Keratinocyte (primary cell): ENCODE measurements at regions not wholly inside any gene's neighbourhood (a gene's known extent, or its start where the extent isn't known, plus 50 kb on each side); places are given as distances from the start of the nearest gene placed in this dataset.

Source experiments
- DNase-seq: peaks from one replicate; pipeline ENCODE4 v3.0.0-alpha.2; 2011; ENCODE audit warnings: low read depth, missing footprints, low spot score
- FAIRE-seq: peaks from 2 replicates; lab custom pipeline; 2011; peaks lifted over from hg19 to GRCh38; lab: Jason Lieb, UNC
- H2AFZ ChIP-seq: 2 replicates; pipeline ENCODE4 v1.6.0; 2012; ENCODE audit warnings: low read length, control low read depth, inconsistent platforms; ENCODE audit not compliant: control insufficient read depth
- H3K27ac ChIP-seq: 2 replicates; pipeline ENCODE4 v1.5.1; 2011; ENCODE audit warnings: low read length; ENCODE audit not compliant: control insufficient read depth, insufficient read depth
- H3K27me3 ChIP-seq: 3 replicates; pipeline ENCODE4 v1.6.0; 2011; ENCODE audit warnings: low read length; ENCODE audit not compliant: control insufficient read depth, insufficient read depth; ENCODE audit errors: extremely low read depth
- H3K36me3 ChIP-seq, 2 experiments: 2 replicates in 1 of 2; 3 replicates in 1 of 2; pipeline ENCODE4 v1.5.1; 2011; ENCODE audit warnings: low read length in 2 of 2, mild to moderate bottlenecking in 1 of 2; ENCODE audit not compliant: control insufficient read depth in 2 of 2, insufficient read depth in 2 of 2; ENCODE audit errors: extremely low read depth in 1 of 2
- H3K4me1 ChIP-seq: 3 replicates; pipeline ENCODE4 v1.5.1; 2011; ENCODE audit warnings: low read length; ENCODE audit not compliant: control insufficient read depth, insufficient read depth; ENCODE audit errors: extremely low read depth
- H3K4me2 ChIP-seq: 3 replicates; pipeline ENCODE4 v1.6.0; 2011; ENCODE audit warnings: low read depth, low read length; ENCODE audit not compliant: control insufficient read depth, insufficient read depth; ENCODE audit errors: extremely low read depth
- H3K4me3 ChIP-seq, 3 experiments: fragments of 200-600 bp in 1 of 3; sonication (generic) in 1 of 3; 2 replicates in 2 of 3; 3 replicates in 1 of 3; pipeline ENCODE4 v1.5.1; 2011 to 2016; ENCODE audit warnings: low read length in 3 of 3, mild to moderate bottlenecking in 3 of 3, control low read depth in 2 of 3, inconsistent platforms in 1 of 3, low read depth in 1 of 3, mixed read lengths in 1 of 3, mixed run types in 1 of 3, moderate library complexity in 1 of 3; ENCODE audit not compliant: control insufficient read depth in 2 of 3, insufficient read depth in 2 of 3; ENCODE audit errors: extremely low read depth in 1 of 3
- H3K79me2 ChIP-seq: 2 replicates; pipeline ENCODE4 v1.6.0; 2012; ENCODE audit warnings: low read length; ENCODE audit not compliant: control insufficient read depth, insufficient read depth
- H3K9ac ChIP-seq: 3 replicates; pipeline ENCODE4 v1.6.0; 2011; ENCODE audit warnings: low read length; ENCODE audit not compliant: control insufficient read depth, insufficient read depth; ENCODE audit errors: extremely low read depth
- H3K9me1 ChIP-seq: 3 replicates; pipeline ENCODE4 v1.6.0; 2011; ENCODE audit warnings: low read length; ENCODE audit not compliant: control insufficient read depth, insufficient read depth; ENCODE audit errors: extremely low read depth
- H3K9me3 ChIP-seq: 2 replicates; pipeline ENCODE4 v1.5.1; 2012; ENCODE audit warnings: low read depth, low read length; ENCODE audit not compliant: control insufficient read depth
- H4K20me1 ChIP-seq: 3 replicates; pipeline ENCODE4 v1.6.0; 2011; ENCODE audit warnings: low read length; ENCODE audit not compliant: control insufficient read depth, insufficient read depth; ENCODE audit errors: extremely low read depth
- EZH2 ChIP-seq: IDR thresholded peaks from one replicate; pipeline ENCODE4 v1.6.1; 2012; ENCODE audit warnings: inconsistent platforms, mild to moderate bottlenecking, low read length, moderate library complexity
- dilution Hi-C: fragments of 300-500 bp; cut with MboI; formaldehyde crosslinking; loops from one replicate; pipeline ENCODE4 v1.7.0; 2020; ENCODE audit warnings: low sequenced_read_pairs; ENCODE audit not compliant: extremely low pct_ligation_motif_present
- TF ChIP-seq, protein P1 (sequence below), 3 experiments: IDR thresholded peaks in 1 of 3; conservative IDR thresholded peaks in 1 of 3; optimal IDR thresholded peaks in 1 of 3; 2 replicates in 2 of 3; 3 replicates in 1 of 3; pipeline versions ENCODE3 to v1.5.1; 2011; ENCODE audit warnings: low read length in 3 of 3, mild to moderate bottlenecking in 3 of 3, moderate library complexity in 2 of 3, control low read depth in 1 of 3, inconsistent platforms in 1 of 3; ENCODE audit not compliant: insufficient read depth in 2 of 3; ENCODE audit errors: extremely low read depth in 1 of 3

DNA sequence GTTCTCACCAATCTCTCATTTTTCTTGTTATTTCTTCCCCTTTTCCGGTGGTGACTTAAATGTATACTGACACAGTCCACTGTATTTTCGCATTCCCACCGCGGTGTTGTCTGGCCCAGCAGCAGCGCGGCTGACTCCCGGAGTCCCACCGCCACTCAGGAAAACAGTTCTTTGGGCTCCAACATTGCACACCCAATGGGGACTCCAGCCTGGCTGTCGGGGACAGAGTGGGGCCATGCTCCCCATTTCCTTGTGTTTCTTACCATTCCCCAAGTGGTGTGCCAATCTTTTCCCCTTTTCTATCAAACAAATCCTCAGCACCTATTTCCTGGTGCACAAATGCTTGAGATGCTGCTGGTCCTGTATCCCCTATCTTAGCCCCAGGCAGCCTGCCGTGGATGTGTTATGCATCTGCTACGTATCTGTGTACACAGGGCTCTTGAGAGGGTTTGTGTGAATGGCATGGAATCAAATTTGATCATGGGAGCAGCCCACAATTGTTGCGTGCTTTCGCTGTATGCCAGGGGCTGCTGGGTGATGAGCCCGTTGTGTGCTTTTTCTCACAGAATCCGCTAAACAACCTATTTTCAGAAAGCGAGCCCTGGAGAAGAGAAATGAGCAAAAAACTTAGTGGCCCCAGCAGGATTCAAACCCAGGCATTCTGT, 219.1 kb upstream of the RGMA start:
- no peak overlapping the region for H3K4me2 ChIP-seq
- H3K4me1 ChIP-seq = no peaks in the 10 kb centered on the region
- H2AFZ ChIP-seq = no peak overlapping the region
- no peaks in the 10 kb centered on the region for H4K20me1 ChIP-seq
- H3K79me2 ChIP-seq = no peaks in the 10 kb centered on the region
- no peaks in the 10 kb centered on the region for H3K9me1 ChIP-seq
- no peaks in the 10 kb centered on the region for H3K27me3 ChIP-seq
- H3K36me3 ChIP-seq = no peaks in the 10 kb centered on the region
- TF ChIP-seq EZH2 = no peak
- TF ChIP-seq, protein P1, sequence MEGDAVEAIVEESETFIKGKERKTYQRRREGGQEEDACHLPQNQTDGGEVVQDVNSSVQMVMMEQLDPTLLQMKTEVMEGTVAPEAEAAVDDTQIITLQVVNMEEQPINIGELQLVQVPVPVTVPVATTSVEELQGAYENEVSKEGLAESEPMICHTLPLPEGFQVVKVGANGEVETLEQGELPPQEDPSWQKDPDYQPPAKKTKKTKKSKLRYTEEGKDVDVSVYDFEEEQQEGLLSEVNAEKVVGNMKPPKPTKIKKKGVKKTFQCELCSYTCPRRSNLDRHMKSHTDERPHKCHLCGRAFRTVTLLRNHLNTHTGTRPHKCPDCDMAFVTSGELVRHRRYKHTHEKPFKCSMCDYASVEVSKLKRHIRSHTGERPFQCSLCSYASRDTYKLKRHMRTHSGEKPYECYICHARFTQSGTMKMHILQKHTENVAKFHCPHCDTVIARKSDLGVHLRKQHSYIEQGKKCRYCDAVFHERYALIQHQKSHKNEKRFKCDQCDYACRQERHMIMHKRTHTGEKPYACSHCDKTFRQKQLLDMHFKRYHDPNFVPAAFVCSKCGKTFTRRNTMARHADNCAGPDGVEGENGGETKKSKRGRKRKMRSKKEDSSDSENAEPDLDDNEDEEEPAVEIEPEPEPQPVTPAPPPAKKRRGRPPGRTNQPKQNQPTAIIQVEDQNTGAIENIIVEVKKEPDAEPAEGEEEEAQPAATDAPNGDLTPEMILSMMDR (optimal IDR thresholded peaks at IDR 0.05 in 1 of 3, IDR thresholded peaks at IDR 0.05 in 1 of 3, conservative IDR thresholded peaks at IDR 0.05 in 1 of 3; ENCODE audit: extremely low read depth in 1 of 3, insufficient read depth in 2 of 3, low read length in 3 of 3) = no peak
- FAIRE-seq (no peak), DNase-seq (no peak)
- H3K27ac ChIP-seq = no peak overlapping the region
- dilution Hi-C loops = no loop called here
- H3K9ac ChIP-seq = no peak overlapping the region
- H3K9me3 ChIP-seq = no peaks in the 10 kb centered on the region
- H3K4me3 ChIP-seq = no peak overlapping the region

DNA sequence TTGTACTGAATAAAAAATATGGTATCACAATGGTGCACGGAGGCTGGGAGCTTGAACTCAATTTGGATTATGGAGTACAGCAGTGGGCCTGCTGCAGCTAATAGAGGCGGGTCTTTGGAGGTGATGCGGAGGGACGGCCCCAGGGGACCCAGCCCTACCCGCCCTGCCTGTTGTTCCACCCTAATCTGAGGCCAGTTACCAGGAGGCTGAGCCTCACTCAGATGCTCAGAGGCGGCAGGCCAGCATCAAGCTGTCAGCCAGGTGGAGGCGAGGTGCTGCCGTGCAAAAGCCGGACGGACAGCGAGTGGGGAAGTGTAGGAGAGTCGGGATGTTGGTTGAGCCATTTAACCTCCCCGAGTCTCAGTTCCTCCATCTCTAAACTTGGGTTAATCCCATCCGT, 218.5 kb upstream of the RGMA start:
- no peak for DNase-seq
- no peak for FAIRE-seq
- Histone ChIP-seq H2AFZ (no peak overlapping the region), H3K9ac (no peak overlapping the region), H3K4me1 (no peaks in the 10 kb centered on the region), H3K4me2 (no peak overlapping the region), H4K20me1 (no peaks in the 10 kb centered on the region), H3K27me3 (no peaks in the 10 kb centered on the region), H3K9me3 (no peaks in the 10 kb centered on the region), H3K27ac (no peak overlapping the region), H3K36me3 (no peaks in the 10 kb centered on the region), H3K9me1 (no peaks in the 10 kb centered on the region), H3K4me3 (no peak overlapping the region), H3K79me2 (no peaks in the 10 kb centered on the region)
- dilution Hi-C loops = no loop called here
- TF ChIP-seq, protein P1 (optimal IDR thresholded peaks at IDR 0.05 in 1 of 3, IDR thresholded peaks at IDR 0.05 in 1 of 3, conservative IDR thresholded peaks at IDR 0.05 in 1 of 3; ENCODE audit: extremely low read depth in 1 of 3, insufficient read depth in 2 of 3, low read length in 3 of 3) = no peak
